Trophoblast cell (in vitro differentiated cells and primary cell): ENCODE measurements at regions not wholly inside any gene's neighbourhood (a gene's known extent, or its start where the extent isn't known, plus 50 kb on each side); places are given as distances from the start of the nearest gene placed in this dataset.

ENCODE experiments used
- DNase-seq, 2 donors: peaks; one replicate each; pipeline ENCODE4 v3.0.0-alpha.2; 2016
- H2AFZ ChIP-seq: 2 replicates; pipeline ENCODE4 v1.6.1; 2013; ENCODE audit warnings: low read length, moderate library complexity, mild to moderate bottlenecking; ENCODE audit not compliant: insufficient read depth, poor library complexity
- H2AK5ac ChIP-seq: 2 replicates; pipeline ENCODE4 v1.6.1; 2013; ENCODE audit warnings: mild to moderate bottlenecking, low read length
- H2BK120ac ChIP-seq: 2 replicates; pipeline ENCODE4 v1.6.1; 2013; ENCODE audit warnings: low read length, mild to moderate bottlenecking, moderate library complexity; ENCODE audit not compliant: insufficient read depth, poor library complexity
- H2BK12ac ChIP-seq: 2 replicates; pipeline ENCODE4 v1.6.1; 2013; ENCODE audit warnings: mild to moderate bottlenecking, low read length, moderate library complexity
- H2BK5ac ChIP-seq: 2 replicates; pipeline ENCODE4 v1.6.1; 2013; ENCODE audit warnings: low read length, low read depth, moderate library complexity, mild to moderate bottlenecking; ENCODE audit not compliant: poor library complexity
- H3K14ac ChIP-seq: 2 replicates; pipeline ENCODE4 v1.6.1; 2013; ENCODE audit warnings: mild to moderate bottlenecking, low read length
- H3K18ac ChIP-seq: 2 replicates; pipeline ENCODE4 v1.6.1; 2013; ENCODE audit warnings: mild to moderate bottlenecking, low read length
- H3K23ac ChIP-seq: 2 replicates; pipeline ENCODE4 v1.6.1; 2013; ENCODE audit warnings: low read length
- H3K27ac ChIP-seq: 2 replicates; pipeline ENCODE4 v1.5.1; 2013; ENCODE audit warnings: low read depth, mild to moderate bottlenecking, inconsistent platforms, low read length, moderate library complexity
- H3K27me3 ChIP-seq: 2 replicates; pipeline ENCODE4 v1.6.1; 2013; ENCODE audit warnings: inconsistent platforms, mild to moderate bottlenecking, low read length, moderate library complexity; ENCODE audit not compliant: insufficient read depth
- H3K36me3 ChIP-seq, 2 experiments: 1 replicate in 1 of 2; 2 replicates in 1 of 2; pipeline ENCODE4 v1.6.1; 2013; ENCODE audit warnings: low read length in 2 of 2, mild to moderate bottlenecking in 2 of 2, moderate library complexity in 1 of 2; ENCODE audit not compliant: insufficient read depth in 2 of 2, control insufficient read depth in 1 of 2
- H3K4ac ChIP-seq: 2 replicates; pipeline ENCODE4 v1.6.1; 2013; ENCODE audit warnings: low read depth, mild to moderate bottlenecking, low read length, moderate library complexity
- H3K4me1 ChIP-seq, 2 experiments: 1 replicate in 1 of 2; 2 replicates in 1 of 2; pipeline ENCODE4 v1.6.1; 2013; ENCODE audit warnings: low read length in 2 of 2, mild to moderate bottlenecking in 2 of 2, moderate library complexity in 1 of 2; ENCODE audit not compliant: insufficient read depth in 2 of 2, control insufficient read depth in 1 of 2
- H3K4me2 ChIP-seq: 2 replicates; pipeline ENCODE4 v1.6.1; 2013; ENCODE audit warnings: inconsistent platforms, mild to moderate bottlenecking, low read length, moderate library complexity
- H3K4me3 ChIP-seq: 2 replicates; pipeline ENCODE4 v1.5.1; 2013; ENCODE audit warnings: mild to moderate bottlenecking, low read depth, low read length, inconsistent platforms
- H3K79me1 ChIP-seq: one replicate; pipeline ENCODE4 v1.6.1; 2013; ENCODE audit warnings: low read length
- H3K79me2 ChIP-seq: 2 replicates; pipeline ENCODE4 v1.6.1; 2013; ENCODE audit warnings: low read length, mild to moderate bottlenecking; ENCODE audit not compliant: control insufficient read depth, insufficient read depth, poor library complexity
- H3K9ac ChIP-seq: 2 replicates; pipeline ENCODE4 v1.6.1; 2013; ENCODE audit warnings: mild to moderate bottlenecking, low read length
- H3K9me3 ChIP-seq: 2 replicates; pipeline ENCODE4 v1.6.1; 2013; ENCODE audit warnings: low read depth, mild to moderate bottlenecking, control low read depth, inconsistent platforms, low read length; ENCODE audit not compliant: insufficient read depth
- H4K12ac ChIP-seq: 2 replicates; pipeline ENCODE4 v1.6.1; 2013; ENCODE audit warnings: low read depth, mild to moderate bottlenecking, low read length, moderate library complexity
- H4K8ac ChIP-seq: 2 replicates; pipeline ENCODE4 v1.6.1; 2013; ENCODE audit warnings: low read depth, mild to moderate bottlenecking, low read length, moderate library complexity
- H4K91ac ChIP-seq: one replicate; pipeline ENCODE4 v1.6.1; 2013; ENCODE audit warnings: low read depth, mild to moderate bottlenecking, low read length, moderate library complexity
- WGBS: extraction: QIAGEN DNeasy Blood & Tissue Kit; methylation state at CpG from one replicate; pipeline ENCODE4 v1.1.7; 2013; ENCODE audit warnings: missing lambda C conversion rate; ENCODE audit not compliant: insufficient read length, insufficient coverage; ENCODE audit errors: extremely low coverage; 5-methylcytosine and 5-hydroxymethylcytosine counted together

DNA sequence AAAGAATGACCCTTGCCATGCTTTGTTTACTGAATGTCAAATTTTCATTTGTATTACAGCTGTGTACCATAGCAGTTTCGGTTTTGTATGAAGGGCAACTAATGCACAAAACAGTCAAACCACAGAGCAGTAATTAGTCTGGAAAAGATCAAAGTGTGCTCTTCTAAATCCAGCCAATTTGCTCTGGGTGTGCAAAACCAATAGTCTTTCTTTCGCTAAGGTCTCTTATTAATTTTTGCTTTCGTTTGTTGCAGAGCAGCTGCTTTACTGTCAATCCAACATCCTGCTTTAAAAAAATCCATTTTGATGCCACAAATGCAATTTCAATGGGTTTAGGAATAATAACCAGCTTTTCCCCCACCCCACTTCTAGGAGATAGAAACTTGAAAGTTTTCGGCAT, 114.2 kb downstream of the BRMS1L start:
- H2BK5ac ChIP-seq: no peak overlapping the region
- H3K4ac ChIP-seq: no peak overlapping the region
- H4K91ac ChIP-seq: no peak overlapping the region
- no peaks in the 10 kb centered on the region for H3K36me3 ChIP-seq
- H3K27ac ChIP-seq: no peak overlapping the region
- no peak overlapping the region for H3K14ac ChIP-seq
- no peak overlapping the region for H2AFZ ChIP-seq
- no peaks in the 10 kb centered on the region for H3K4me1 ChIP-seq
- no peaks in the 10 kb centered on the region for H3K79me2 ChIP-seq
- no peak overlapping the region for H4K12ac ChIP-seq
- H3K18ac ChIP-seq: no peak overlapping the region
- H3K23ac ChIP-seq: no peak overlapping the region
- H3K27me3 ChIP-seq: no peaks in the 10 kb centered on the region
- H3K9me3 ChIP-seq: no peaks in the 10 kb centered on the region
- WGBS: no CpG with 5 or more reads among the region's 4 CpGs
- no peak overlapping the region for H3K4me3 ChIP-seq
- H2BK120ac ChIP-seq: no peak overlapping the region
- no peak overlapping the region for H3K9ac ChIP-seq
- no peak for DNase-seq
- no peak overlapping the region for H3K4me2 ChIP-seq
- H2AK5ac ChIP-seq: no peak overlapping the region
- no peak overlapping the region for H2BK12ac ChIP-seq
- H3K79me1 ChIP-seq: no peaks in the 10 kb centered on the region
- H4K8ac ChIP-seq: no peak overlapping the region

DNA sequence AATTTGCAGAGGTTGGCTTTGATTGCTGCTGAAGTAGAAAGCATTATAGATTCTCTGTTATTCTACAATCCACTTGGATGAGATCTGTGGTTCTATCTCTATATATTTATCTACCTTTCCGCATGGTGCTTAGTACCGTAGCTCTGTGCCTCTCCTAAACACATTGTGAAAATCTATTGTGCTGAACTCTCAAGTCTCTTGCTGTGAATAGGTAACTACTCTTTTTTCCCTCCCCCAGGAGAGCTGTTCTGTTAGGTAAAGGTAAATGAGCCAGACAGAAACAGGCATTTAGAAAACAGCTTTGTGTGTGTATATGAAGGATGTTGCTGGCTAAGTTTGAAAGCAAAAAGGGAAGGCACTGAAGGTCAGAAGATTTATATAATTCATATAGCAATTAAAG, 112.6 kb downstream of the BRMS1L start:
- H2AFZ ChIP-seq: no peak overlapping the region
- DNase-seq: no peak
- no peak overlapping the region for H2BK5ac ChIP-seq
- H3K14ac ChIP-seq: no peak overlapping the region
- H3K9me3 ChIP-seq: no peaks in the 10 kb centered on the region
- H3K9ac ChIP-seq: no peak overlapping the region
- H3K23ac ChIP-seq: no peak overlapping the region
- H2BK12ac ChIP-seq: no peak overlapping the region
- H3K79me2 ChIP-seq: no peaks in the 10 kb centered on the region
- H3K79me1 ChIP-seq: no peaks in the 10 kb centered on the region
- H3K27ac ChIP-seq: no peak overlapping the region
- no CpG with 5 or more reads among the region's 2 CpGs for WGBS
- H3K4me2 ChIP-seq: no peak overlapping the region
- no peaks in the 10 kb centered on the region for H3K36me3 ChIP-seq
- H3K4ac ChIP-seq: no peak overlapping the region
- H2BK120ac ChIP-seq: no peak overlapping the region
- H3K18ac ChIP-seq: no peak overlapping the region
- H3K4me1 ChIP-seq: no peaks in the 10 kb centered on the region
- no peak overlapping the region for H4K91ac ChIP-seq
- no peak overlapping the region for H3K4me3 ChIP-seq
- H4K8ac ChIP-seq: no peak overlapping the region
- H2AK5ac ChIP-seq: no peak overlapping the region
- H4K12ac ChIP-seq: no peak overlapping the region
- H3K27me3 ChIP-seq: no peaks in the 10 kb centered on the region

DNA sequence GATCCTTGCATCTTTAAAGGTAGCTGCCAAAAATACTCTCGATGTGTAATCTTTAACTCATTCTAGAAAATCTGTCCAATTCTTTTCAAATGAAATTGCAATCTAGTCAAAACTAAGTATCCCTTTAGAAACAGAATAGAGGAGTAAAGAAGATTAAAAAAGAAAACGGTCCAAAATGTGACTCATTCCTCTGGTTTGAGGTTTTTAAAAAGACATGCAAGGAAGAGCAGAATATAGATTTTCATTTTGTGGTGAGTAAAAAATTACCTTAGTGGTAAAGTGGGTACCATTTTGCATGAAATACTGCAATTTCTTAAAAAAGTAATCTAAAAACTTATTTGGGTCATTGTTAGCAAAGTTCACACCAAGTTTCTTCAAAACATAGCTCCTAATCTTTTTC, 108.4 kb downstream of the BRMS1L start:
- Histone ChIP-seq H3K4me1 (no peaks in the 10 kb centered on the region), H3K27ac (no peak overlapping the region), H3K4me3 (no peak overlapping the region), H3K4ac (no peak overlapping the region), H3K27me3 (no peaks in the 10 kb centered on the region), H3K18ac (no peak overlapping the region), H2BK12ac (no peak overlapping the region), H3K14ac (no peak overlapping the region), H4K12ac (no peak overlapping the region), H3K23ac (no peak overlapping the region), H2AK5ac (no peak overlapping the region), H3K9me3 (no peaks in the 10 kb centered on the region), H3K36me3 (no peaks in the 10 kb centered on the region), H2BK120ac (no peak overlapping the region), H4K8ac (no peak overlapping the region), H4K91ac (no peak overlapping the region), H3K9ac (no peak overlapping the region), H3K79me1 (no peaks in the 10 kb centered on the region), H3K4me2 (no peak overlapping the region), H2BK5ac (no peak overlapping the region), H3K79me2 (no peaks in the 10 kb centered on the region), H2AFZ (no peak overlapping the region)
- WGBS: no CpG with 5 or more reads among the region's 2 CpGs
- no peak for DNase-seq

DNA sequence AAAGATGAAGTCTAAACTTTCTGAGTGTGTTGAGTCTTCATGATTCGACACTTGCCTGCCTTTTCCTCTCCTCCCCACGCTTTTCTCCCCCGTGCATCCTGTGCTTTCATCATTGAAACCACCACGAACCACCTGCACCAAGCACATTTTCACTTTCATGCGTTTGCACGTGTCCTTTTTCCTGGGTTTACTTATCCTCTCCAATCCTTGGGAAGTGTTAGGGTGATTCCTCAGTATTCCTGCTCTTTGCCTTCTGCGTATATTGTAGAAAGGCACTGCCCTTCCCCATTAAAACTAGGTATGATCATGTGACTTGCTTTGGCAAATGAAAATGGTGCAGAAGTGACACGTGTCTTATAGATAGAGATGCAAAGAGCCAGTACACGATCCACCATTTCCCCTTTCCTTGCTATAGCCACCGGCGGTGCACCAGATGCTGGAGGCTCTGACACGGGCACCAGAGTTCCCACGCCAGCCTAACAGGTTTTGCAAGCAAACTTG, 106.6 kb downstream of the BRMS1L start:
- DNase-seq: no peak
- H3K27me3 ChIP-seq: no peaks in the 10 kb centered on the region
- no CpG with 5 or more reads among the region's 13 CpGs for WGBS
- no peak overlapping the region for H2AFZ ChIP-seq
- H4K91ac ChIP-seq: no peak overlapping the region
- no peak overlapping the region for H2BK120ac ChIP-seq
- H3K79me1 ChIP-seq: no peaks in the 10 kb centered on the region
- no peaks in the 10 kb centered on the region for H3K36me3 ChIP-seq
- no peak overlapping the region for H3K9ac ChIP-seq
- no peak overlapping the region for H3K27ac ChIP-seq
- no peak overlapping the region for H2BK12ac ChIP-seq
- no peak overlapping the region for H3K4me3 ChIP-seq
- no peaks in the 10 kb centered on the region for H3K4me1 ChIP-seq
- H2AK5ac ChIP-seq: no peak overlapping the region
- no peaks in the 10 kb centered on the region for H3K79me2 ChIP-seq
- no peak overlapping the region for H3K4ac ChIP-seq
- H2BK5ac ChIP-seq: no peak overlapping the region
- H3K9me3 ChIP-seq: no peaks in the 10 kb centered on the region
- H3K14ac ChIP-seq: no peak overlapping the region
- no peak overlapping the region for H4K8ac ChIP-seq
- no peak overlapping the region for H3K23ac ChIP-seq
- H3K18ac ChIP-seq: no peak overlapping the region
- H4K12ac ChIP-seq: no peak overlapping the region
- H3K4me2 ChIP-seq: no peak overlapping the region
